ENCODE measurements at regions not wholly inside any gene's neighbourhood (a gene's known extent, or its start where the extent isn't known, plus 50 kb on each side); places are given as distances from the start of the nearest gene placed in this dataset.

DNA sequence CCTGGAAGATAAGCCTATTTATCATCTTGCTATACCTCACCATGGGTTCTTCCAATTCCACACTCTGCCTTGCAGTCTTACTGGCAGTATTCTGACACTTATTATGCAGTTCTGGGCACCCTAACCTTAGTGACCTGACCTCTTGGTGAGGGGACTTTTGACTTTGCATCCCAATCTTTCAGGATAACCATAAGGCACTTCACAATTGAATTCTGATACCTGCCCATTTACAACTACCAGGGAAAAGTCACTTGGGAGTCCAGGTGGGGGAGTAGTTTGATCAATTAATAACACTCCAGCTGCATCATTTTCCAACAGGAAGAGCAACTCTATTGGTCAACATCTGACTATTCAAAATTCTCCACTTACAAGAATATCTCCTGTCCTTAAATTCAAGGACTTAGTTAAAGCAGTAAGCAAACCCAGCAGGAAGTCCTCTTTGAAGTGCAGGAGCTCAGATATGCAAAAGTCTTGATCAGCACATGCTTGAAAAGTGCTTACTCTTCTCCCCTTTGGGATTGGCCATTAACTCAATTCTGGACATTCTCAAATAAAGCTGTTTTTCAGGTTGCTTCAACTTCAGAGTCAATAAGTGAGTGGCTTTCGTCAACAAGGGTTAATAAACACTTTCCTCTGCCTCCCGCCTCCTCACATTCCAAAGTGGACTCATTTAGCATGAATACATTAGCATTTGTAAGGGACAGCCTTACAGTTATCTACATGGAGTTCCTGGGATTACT, 177.4 kb upstream of the NRIP1 start:
- no peak overlapping the region for H3K4me3 ChIP-seq (ENCODE audit: low read depth in 2 of 2, low read length in 2 of 2)
- no peak overlapping the region for H3K27ac ChIP-seq (ENCODE audit: low read length)
- CTCF ChIA-PET, result no interaction called here
- H3K27me3 ChIP-seq (ENCODE audit: control insufficient read depth, insufficient read depth, low read length), result no peaks in the 10 kb centered on the region
- ATAC-seq (no peak), DNase-seq (ENCODE audit: low read depth, low spot score) (no peak)
- POLR2A ChIA-PET, result no interaction called here
- BruUV-seq (replicated peaks), result no TSS peak
- TF ChIP-seq, protein P1, sequence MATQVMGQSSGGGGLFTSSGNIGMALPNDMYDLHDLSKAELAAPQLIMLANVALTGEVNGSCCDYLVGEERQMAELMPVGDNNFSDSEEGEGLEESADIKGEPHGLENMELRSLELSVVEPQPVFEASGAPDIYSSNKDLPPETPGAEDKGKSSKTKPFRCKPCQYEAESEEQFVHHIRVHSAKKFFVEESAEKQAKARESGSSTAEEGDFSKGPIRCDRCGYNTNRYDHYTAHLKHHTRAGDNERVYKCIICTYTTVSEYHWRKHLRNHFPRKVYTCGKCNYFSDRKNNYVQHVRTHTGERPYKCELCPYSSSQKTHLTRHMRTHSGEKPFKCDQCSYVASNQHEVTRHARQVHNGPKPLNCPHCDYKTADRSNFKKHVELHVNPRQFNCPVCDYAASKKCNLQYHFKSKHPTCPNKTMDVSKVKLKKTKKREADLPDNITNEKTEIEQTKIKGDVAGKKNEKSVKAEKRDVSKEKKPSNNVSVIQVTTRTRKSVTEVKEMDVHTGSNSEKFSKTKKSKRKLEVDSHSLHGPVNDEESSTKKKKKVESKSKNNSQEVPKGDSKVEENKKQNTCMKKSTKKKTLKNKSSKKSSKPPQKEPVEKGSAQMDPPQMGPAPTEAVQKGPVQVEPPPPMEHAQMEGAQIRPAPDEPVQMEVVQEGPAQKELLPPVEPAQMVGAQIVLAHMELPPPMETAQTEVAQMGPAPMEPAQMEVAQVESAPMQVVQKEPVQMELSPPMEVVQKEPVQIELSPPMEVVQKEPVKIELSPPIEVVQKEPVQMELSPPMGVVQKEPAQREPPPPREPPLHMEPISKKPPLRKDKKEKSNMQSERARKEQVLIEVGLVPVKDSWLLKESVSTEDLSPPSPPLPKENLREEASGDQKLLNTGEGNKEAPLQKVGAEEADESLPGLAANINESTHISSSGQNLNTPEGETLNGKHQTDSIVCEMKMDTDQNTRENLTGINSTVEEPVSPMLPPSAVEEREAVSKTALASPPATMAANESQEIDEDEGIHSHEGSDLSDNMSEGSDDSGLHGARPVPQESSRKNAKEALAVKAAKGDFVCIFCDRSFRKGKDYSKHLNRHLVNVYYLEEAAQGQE (IDR thresholded peaks at IDR 0.05; ENCODE audit: insufficient read depth in 1 of 2, low read depth in 2 of 2, low read length in 1 of 2), result no peak
- TF ChIP-seq SIN3A (IDR thresholded peaks at IDR 0.05; ENCODE audit: borderline replicate concordance, insufficient read depth, low read depth, low read length) (no peak), POLR2AphosphoS5 (IDR thresholded peaks at IDR 0.05; ENCODE audit: low read depth, low read length) (no peak), TCF7L2 (IDR thresholded peaks at IDR 0.05; ENCODE audit: low read depth, low read length) (no peak)
- TF ChIP-seq, protein P2, sequence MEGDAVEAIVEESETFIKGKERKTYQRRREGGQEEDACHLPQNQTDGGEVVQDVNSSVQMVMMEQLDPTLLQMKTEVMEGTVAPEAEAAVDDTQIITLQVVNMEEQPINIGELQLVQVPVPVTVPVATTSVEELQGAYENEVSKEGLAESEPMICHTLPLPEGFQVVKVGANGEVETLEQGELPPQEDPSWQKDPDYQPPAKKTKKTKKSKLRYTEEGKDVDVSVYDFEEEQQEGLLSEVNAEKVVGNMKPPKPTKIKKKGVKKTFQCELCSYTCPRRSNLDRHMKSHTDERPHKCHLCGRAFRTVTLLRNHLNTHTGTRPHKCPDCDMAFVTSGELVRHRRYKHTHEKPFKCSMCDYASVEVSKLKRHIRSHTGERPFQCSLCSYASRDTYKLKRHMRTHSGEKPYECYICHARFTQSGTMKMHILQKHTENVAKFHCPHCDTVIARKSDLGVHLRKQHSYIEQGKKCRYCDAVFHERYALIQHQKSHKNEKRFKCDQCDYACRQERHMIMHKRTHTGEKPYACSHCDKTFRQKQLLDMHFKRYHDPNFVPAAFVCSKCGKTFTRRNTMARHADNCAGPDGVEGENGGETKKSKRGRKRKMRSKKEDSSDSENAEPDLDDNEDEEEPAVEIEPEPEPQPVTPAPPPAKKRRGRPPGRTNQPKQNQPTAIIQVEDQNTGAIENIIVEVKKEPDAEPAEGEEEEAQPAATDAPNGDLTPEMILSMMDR (IDR thresholded peaks at IDR 0.05), result no peak
- no peaks in the 10 kb centered on the region for H3K4me1 ChIP-seq (ENCODE audit: control insufficient read depth, insufficient read depth, low read length)
- intact Hi-C loops (cut with micrococcal nuclease; ENCODE audit: unreplicated experiment), result no loop called here
- no peaks in the 10 kb centered on the region for H3K9me3 ChIP-seq (ENCODE audit: control insufficient read depth, insufficient read depth, low read depth, low read length)
- H3K36me3 ChIP-seq (ENCODE audit: control insufficient read depth, insufficient read depth, low read length), result no peaks in the 10 kb centered on the region
- in situ Hi-C loops (cut with HindIII; ENCODE audit: low pct_unique_long_range_greater_than_20kb, low sequenced_read_pairs), result no loop called here

DNA sequence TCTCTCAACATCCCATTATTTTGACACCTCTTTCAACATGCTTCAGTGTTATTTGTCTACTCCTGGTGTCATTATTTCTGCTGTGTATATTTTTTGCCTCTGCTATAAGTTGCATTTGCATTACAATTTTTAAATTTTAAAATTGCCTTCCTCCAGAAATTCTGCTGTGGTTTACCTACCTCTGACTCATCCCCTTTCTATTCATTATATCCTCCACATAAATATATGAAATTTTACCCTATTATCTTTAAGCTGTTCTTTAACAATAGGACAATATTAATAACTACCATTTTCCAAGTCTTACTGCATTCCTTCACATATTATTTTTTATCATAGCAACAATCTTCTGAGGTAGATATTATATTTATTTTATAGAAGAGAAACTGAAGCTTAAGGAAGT, 178.1 kb upstream of the NRIP1 start:
- no peak overlapping the region for H3K27ac ChIP-seq (ENCODE audit: low read length)
- H3K36me3 ChIP-seq (ENCODE audit: control insufficient read depth, insufficient read depth, low read length), result no peaks in the 10 kb centered on the region
- no peaks in the 10 kb centered on the region for H3K9me3 ChIP-seq (ENCODE audit: control insufficient read depth, insufficient read depth, low read depth, low read length)
- POLR2A ChIA-PET, result no interaction called here
- CTCF ChIA-PET, result no interaction called here
- H3K4me3 ChIP-seq (ENCODE audit: low read depth in 2 of 2, low read length in 2 of 2), result no peak overlapping the region
- no peak for DNase-seq (ENCODE audit: low read depth, low spot score)
- no TSS peak for BruUV-seq (replicated peaks)
- in situ Hi-C loops (cut with HindIII; ENCODE audit: low pct_unique_long_range_greater_than_20kb, low sequenced_read_pairs) (no loop called here), intact Hi-C loops (cut with micrococcal nuclease; ENCODE audit: unreplicated experiment) (no loop called here)
- no peak for TF ChIP-seq SIN3A (IDR thresholded peaks at IDR 0.05; ENCODE audit: borderline replicate concordance, insufficient read depth, low read depth, low read length)
- no peak for TF ChIP-seq TCF7L2 (IDR thresholded peaks at IDR 0.05; ENCODE audit: low read depth, low read length)
- TF ChIP-seq POLR2AphosphoS5 (IDR thresholded peaks at IDR 0.05; ENCODE audit: low read depth, low read length), result no peak
- TF ChIP-seq, protein P2 (IDR thresholded peaks at IDR 0.05), result no peak
- TF ChIP-seq, protein P1 (IDR thresholded peaks at IDR 0.05; ENCODE audit: insufficient read depth in 1 of 2, low read depth in 2 of 2, low read length in 1 of 2), result no peak
- no peak for ATAC-seq
- H3K4me1 ChIP-seq (ENCODE audit: control insufficient read depth, insufficient read depth, low read length), result no peaks in the 10 kb centered on the region
- no peaks in the 10 kb centered on the region for H3K27me3 ChIP-seq (ENCODE audit: control insufficient read depth, insufficient read depth, low read length)

Data from Panc1 (cell line).